ENCODE measurements at regions not wholly inside any gene's neighbourhood (a gene's known extent, or its start where the extent isn't known, plus 50 kb on each side); places are given as distances from the start of the nearest gene placed in this dataset.
"Not testable (repeated sequence)": the region's sequence is repeated elsewhere in the genome, so short reads cannot be mapped to it uniquely, and the experiment has no call there.

DNA sequence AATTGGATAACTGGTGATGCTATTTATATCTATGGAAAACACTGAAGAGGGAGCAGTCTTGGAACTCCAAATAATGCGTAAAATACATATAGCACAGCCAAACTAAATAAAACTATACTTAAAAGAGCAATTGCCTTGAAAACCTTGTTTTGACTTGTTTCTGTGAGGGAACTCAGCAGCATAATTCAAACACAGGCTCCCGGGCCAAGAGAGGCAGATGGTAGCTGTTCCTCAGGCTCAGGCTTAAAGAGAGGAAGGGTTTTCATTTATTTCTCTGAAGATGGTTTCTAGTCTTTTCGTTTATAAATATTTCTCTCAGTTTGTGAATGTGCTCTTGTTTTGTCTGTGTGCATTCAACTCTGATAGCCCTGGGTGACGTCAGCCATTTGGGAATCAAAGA, 82.4 kb downstream of the FANCF start:
- no peaks in the 10 kb centered on the region for H3K9me3 ChIP-seq (ENCODE audit: insufficient read depth, low read depth, low read length)
- H3F3A ChIP-seq (ENCODE audit: low read depth), result no peaks in the 10 kb centered on the region
- no peaks in the 10 kb centered on the region for H4K20me1 ChIP-seq (ENCODE audit: insufficient read depth, low read length, poor library complexity, severe bottlenecking)
- H3K9me2 ChIP-seq (replicated peaks; ENCODE audit: low read depth, low read length), result no peaks in the 10 kb centered on the region
- H2AFZ ChIP-seq (ENCODE audit: low read length), result no peak overlapping the region
- no peak overlapping the region for H3K4me3 ChIP-seq (ENCODE audit: low read length, poor library complexity, severe bottlenecking)
- no peaks in the 10 kb centered on the region for H3K4me1 ChIP-seq (ENCODE audit: insufficient read depth, low read length, poor library complexity, severe bottlenecking)
- TF ChIP-seq EZH2phosphoT487 (IDR thresholded peaks at IDR 0.05; ENCODE audit: borderline replicate concordance), result no peak
- TF ChIP-seq, protein P1, sequence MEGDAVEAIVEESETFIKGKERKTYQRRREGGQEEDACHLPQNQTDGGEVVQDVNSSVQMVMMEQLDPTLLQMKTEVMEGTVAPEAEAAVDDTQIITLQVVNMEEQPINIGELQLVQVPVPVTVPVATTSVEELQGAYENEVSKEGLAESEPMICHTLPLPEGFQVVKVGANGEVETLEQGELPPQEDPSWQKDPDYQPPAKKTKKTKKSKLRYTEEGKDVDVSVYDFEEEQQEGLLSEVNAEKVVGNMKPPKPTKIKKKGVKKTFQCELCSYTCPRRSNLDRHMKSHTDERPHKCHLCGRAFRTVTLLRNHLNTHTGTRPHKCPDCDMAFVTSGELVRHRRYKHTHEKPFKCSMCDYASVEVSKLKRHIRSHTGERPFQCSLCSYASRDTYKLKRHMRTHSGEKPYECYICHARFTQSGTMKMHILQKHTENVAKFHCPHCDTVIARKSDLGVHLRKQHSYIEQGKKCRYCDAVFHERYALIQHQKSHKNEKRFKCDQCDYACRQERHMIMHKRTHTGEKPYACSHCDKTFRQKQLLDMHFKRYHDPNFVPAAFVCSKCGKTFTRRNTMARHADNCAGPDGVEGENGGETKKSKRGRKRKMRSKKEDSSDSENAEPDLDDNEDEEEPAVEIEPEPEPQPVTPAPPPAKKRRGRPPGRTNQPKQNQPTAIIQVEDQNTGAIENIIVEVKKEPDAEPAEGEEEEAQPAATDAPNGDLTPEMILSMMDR (conservative IDR thresholded peaks at IDR 0.05; ENCODE audit: low read length), result no peak
- H3K27me3 ChIP-seq (ENCODE audit: insufficient read depth, low read length, poor library complexity, severe bottlenecking), result no peaks in the 10 kb centered on the region
- H3K9ac ChIP-seq (ENCODE audit: low read depth, low read length, poor library complexity, severe bottlenecking), result no peak overlapping the region
- no peaks in the 10 kb centered on the region for H3K36me3 ChIP-seq (ENCODE audit: insufficient read depth, low read length)
- H3K4me2 ChIP-seq (ENCODE audit: low read depth, low read length, poor library complexity, severe bottlenecking), result no peak overlapping the region
- H3K79me2 ChIP-seq (ENCODE audit: insufficient read depth, low read length), result no peaks in the 10 kb centered on the region

DNA sequence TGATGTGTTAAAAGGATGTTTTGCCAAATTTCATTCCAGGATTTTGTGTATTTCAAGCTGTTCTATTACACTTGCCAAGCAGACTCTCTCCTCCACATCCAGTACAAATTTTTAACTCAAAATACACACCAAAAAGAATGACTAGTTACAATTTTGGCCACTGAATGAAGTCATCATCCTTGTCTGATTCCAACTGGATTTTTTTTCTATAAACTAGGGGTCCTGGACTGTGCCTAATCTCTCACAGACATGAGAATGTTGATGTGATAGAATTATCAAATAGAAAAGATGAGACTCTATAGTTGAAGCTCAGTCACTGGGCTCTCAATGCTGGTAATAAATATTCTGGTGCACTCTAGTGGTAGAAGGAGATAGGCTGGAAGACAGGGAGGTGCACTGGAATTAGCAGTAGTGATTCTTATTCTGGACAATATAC, 85.8 kb downstream of the FANCF start:
- Histone ChIP-seq H3K4me2 (ENCODE audit: low read depth, low read length, poor library complexity, severe bottlenecking) (no peak overlapping the region), H3F3A (ENCODE audit: low read depth) (no peaks in the 10 kb centered on the region), H3K79me2 (ENCODE audit: insufficient read depth, low read length) (no peaks in the 10 kb centered on the region), H3K27me3 (ENCODE audit: insufficient read depth, low read length, poor library complexity, severe bottlenecking) (no peaks in the 10 kb centered on the region), H3K4me1 (ENCODE audit: insufficient read depth, low read length, poor library complexity, severe bottlenecking) (no peaks in the 10 kb centered on the region), H4K20me1 (ENCODE audit: insufficient read depth, low read length, poor library complexity, severe bottlenecking) (no peaks in the 10 kb centered on the region), H3K36me3 (ENCODE audit: insufficient read depth, low read length) (no peaks in the 10 kb centered on the region), H3K9me2 (replicated peaks; ENCODE audit: low read depth, low read length) (no peaks in the 10 kb centered on the region), H3K4me3 (ENCODE audit: low read length, poor library complexity, severe bottlenecking) (no peak overlapping the region), H2AFZ (ENCODE audit: low read length) (no peak overlapping the region), H3K9ac (ENCODE audit: low read depth, low read length, poor library complexity, severe bottlenecking) (no peak overlapping the region), H3K9me3 (ENCODE audit: insufficient read depth, low read depth, low read length) (no peaks in the 10 kb centered on the region)
- no peak for TF ChIP-seq EZH2phosphoT487 (IDR thresholded peaks at IDR 0.05; ENCODE audit: borderline replicate concordance)
- TF ChIP-seq, protein P1 (conservative IDR thresholded peaks at IDR 0.05; ENCODE audit: low read length), result peak; percentile 39

DNA sequence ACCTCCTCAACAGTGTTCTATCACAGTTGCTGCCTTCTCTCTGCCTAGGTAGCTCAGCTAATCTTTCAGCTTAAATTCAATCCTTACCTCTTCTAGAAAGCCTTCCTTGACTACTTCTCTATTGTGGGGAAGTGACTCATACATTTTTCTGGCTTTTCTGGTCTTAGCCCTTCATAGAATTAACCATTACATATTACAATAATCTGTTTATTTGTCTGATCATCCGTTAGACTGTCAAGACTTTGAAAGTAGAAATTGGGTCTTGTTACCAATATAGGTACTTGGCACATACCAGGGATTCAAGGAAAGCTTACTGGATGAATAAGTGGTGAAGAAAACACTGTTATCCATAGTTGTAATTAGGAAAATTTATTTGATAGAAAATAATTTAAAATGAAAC, 89.6 kb downstream of the FANCF start:
- H3K4me3 ChIP-seq (ENCODE audit: low read length, poor library complexity, severe bottlenecking), result no peak overlapping the region
- no peak overlapping the region for H3K9ac ChIP-seq (ENCODE audit: low read depth, low read length, poor library complexity, severe bottlenecking)
- H4K20me1 ChIP-seq (ENCODE audit: insufficient read depth, low read length, poor library complexity, severe bottlenecking), result no peaks in the 10 kb centered on the region
- no peaks in the 10 kb centered on the region for H3K9me2 ChIP-seq (replicated peaks; ENCODE audit: low read depth, low read length)
- H3K4me1 ChIP-seq (ENCODE audit: insufficient read depth, low read length, poor library complexity, severe bottlenecking), result no peaks in the 10 kb centered on the region
- H3K9me3 ChIP-seq (ENCODE audit: insufficient read depth, low read depth, low read length), result no peaks in the 10 kb centered on the region
- TF ChIP-seq, protein P1 (conservative IDR thresholded peaks at IDR 0.05; ENCODE audit: low read length), result no peak
- TF ChIP-seq EZH2phosphoT487 (IDR thresholded peaks at IDR 0.05; ENCODE audit: borderline replicate concordance), result no peak
- H3F3A ChIP-seq (ENCODE audit: low read depth), result no peaks in the 10 kb centered on the region
- H3K79me2 ChIP-seq (ENCODE audit: insufficient read depth, low read length), result no peaks in the 10 kb centered on the region
- H2AFZ ChIP-seq (ENCODE audit: low read length), result no peak overlapping the region
- H3K4me2 ChIP-seq (ENCODE audit: low read depth, low read length, poor library complexity, severe bottlenecking), result no peak overlapping the region
- no peaks in the 10 kb centered on the region for H3K36me3 ChIP-seq (ENCODE audit: insufficient read depth, low read length)
- H3K27me3 ChIP-seq (ENCODE audit: insufficient read depth, low read length, poor library complexity, severe bottlenecking), result no peaks in the 10 kb centered on the region

DNA sequence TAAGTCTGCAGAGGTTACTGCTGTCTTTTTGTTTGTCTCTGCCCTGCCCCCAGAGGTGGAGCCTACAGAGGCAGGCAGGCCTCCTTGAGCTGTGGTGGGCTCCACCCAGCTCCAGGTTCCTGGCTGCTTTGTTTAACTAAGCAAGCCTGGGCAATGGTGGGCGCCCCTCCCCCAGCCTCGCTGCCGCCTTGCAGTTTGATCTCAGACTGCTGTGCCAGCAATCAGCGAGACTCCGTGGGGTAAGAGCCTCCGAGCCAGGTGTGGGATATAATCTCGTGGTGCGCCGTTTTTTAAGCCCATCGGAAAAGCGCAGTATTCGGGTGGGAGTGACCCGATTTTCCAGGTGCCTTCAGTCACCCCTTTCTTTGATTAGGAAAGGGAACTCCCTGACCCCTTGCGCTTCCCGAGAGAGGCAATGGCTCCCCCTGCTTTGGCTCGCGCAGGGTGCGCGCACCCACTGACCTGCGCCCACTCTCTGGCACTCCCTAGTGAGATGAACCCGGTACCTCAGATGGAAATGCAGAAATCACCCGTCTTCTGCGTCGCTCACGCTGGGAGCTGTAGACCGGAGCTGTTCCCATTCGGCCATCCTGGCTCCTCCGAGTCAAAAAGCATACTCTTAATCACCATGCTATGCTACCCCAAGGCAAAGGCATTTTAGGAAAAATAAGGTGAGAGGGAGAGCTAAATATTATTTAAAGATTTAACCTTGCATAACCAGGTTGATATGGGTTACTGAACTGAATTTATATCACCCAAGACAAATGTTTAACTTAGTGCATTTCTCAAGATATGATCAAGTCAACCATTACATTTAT, 96.8 kb downstream of the FANCF start:
- not testable (repeated sequence) for H3K4me2 ChIP-seq (ENCODE audit: low read depth, low read length, poor library complexity, severe bottlenecking); H2AFZ ChIP-seq (ENCODE audit: low read length); H3K9ac ChIP-seq (ENCODE audit: low read depth, low read length, poor library complexity, severe bottlenecking); H3K4me3 ChIP-seq (ENCODE audit: low read length, poor library complexity, severe bottlenecking); H4K20me1 ChIP-seq (ENCODE audit: insufficient read depth, low read length, poor library complexity, severe bottlenecking); H3K27me3 ChIP-seq (ENCODE audit: insufficient read depth, low read length, poor library complexity, severe bottlenecking); H3K9me2 ChIP-seq (replicated peaks; ENCODE audit: low read depth, low read length); H3F3A ChIP-seq (ENCODE audit: low read depth); H3K36me3 ChIP-seq (ENCODE audit: insufficient read depth, low read length); H3K4me1 ChIP-seq (ENCODE audit: insufficient read depth, low read length, poor library complexity, severe bottlenecking); H3K79me2 ChIP-seq (ENCODE audit: insufficient read depth, low read length); H3K9me3 ChIP-seq (ENCODE audit: insufficient read depth, low read depth, low read length)

All from Loucy (cell line).